GM19438 (cell line): ENCODE measurements at regions not wholly inside any gene's neighbourhood (a gene's known extent, or its start where the extent isn't known, plus 50 kb on each side); places are given as distances from the start of the nearest gene placed in this dataset.
"Not testable (repeated sequence)": the region's sequence is repeated elsewhere in the genome, so short reads cannot be mapped to it uniquely, and the experiment has no call there.

ENCODE experiments used
- ATAC-seq: cut with Tn5 transposase; IDR thresholded peaks from one replicate; pipeline ENCODE4 v1.9.1; 2021; ENCODE audit warnings: low read depth; ENCODE audit not compliant: unreplicated experiment

DNA sequence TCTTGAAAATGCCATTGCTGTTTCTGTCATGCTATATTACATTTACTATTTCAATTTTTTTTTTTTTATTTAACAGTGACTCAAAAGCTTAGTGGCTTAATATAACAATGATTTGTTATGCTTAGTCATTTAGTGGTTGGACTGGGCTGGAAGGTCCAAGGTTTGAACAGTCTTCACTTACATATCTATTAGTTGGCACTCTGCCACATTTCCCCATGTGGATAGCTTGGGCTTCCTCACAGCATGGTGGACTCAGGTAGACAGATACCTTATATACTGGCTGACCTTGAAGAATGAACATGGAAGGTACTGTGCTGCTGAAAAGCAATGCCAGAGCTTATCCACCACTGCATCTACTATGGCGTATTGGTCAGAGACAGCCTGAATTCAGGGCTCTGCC lies 909.5 kb upstream of the SOX11 start:
- ATAC-seq: no peak

DNA sequence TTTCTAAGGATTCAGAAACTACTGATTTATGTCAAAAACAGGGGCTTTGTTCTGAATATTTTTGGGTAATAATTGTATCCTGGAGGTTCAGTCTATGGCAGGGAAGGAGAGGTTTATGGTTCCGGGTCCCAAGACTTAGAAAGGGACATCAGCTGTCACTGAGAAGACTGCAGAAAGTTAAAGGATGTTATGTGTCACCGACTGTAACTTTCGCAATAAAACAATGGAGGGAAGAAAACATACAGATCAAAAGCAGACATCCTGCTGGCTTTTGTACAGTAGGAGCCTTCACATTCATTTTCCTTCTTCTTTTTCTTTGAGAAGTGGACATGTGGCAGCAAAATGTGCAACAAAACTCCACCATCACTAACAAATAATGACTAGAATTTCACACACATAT lies 900.7 kb upstream of the SOX11 start:
- no peak for ATAC-seq

DNA sequence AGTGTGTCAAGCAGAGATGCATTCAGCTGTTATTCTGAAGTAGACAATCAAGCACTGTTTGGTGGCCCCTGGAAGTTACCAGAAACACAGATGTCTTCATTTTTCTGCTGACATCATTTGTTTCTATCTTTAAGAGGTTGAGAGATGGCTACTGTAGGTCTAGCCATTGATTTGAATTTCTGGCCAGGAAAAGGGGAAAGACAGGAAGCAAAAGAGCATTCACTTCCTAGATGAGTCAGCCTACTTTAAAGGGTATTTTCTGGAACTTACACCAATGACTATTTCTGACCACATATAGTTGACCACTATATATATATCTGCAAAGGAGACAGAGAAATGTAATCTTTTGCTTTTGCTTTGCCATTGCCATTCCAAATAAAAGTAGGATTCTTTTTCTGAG lies 900.1 kb upstream of the SOX11 start:
- ATAC-seq: no peak

DNA sequence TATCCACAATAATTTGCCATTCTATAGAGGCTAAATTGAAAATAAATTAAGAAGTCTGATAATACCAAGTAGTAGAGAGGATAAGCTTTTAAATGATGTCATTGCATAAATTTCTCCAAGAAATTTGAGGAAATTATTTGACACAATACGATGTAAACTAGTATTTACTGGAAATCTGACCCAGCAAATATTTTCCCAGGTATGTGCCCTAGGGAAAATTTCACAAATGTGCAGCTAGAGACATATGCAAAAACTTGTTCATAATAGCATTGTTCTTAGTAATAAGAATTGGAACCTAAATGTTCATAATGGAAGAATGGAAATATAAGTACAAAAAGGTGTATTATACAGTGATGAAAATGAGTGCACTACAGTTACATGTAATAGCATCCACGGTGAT lies 888.8 kb upstream of the SOX11 start:
- no peak for ATAC-seq

DNA sequence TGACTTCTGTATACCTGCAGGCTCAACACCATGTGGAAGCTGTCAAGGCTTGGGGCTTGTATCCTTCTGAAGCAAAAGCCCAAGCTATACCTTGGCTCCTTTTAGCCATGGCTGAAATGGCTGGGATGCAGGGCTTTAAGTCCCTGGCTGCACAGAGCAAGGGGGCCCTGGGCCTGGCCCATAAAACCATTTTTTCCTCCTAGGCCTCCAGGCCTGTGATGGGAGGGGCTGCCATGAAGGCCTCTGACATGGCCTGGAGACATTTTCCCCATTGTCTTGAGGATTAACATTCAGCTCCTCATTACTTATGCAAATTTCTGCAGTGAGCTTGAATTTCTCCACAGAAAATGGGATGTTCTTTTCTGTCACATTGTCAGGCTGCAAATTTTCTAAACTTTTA lies 878.0 kb upstream of the SOX11 start:
- ATAC-seq: not testable (repeated sequence)

DNA sequence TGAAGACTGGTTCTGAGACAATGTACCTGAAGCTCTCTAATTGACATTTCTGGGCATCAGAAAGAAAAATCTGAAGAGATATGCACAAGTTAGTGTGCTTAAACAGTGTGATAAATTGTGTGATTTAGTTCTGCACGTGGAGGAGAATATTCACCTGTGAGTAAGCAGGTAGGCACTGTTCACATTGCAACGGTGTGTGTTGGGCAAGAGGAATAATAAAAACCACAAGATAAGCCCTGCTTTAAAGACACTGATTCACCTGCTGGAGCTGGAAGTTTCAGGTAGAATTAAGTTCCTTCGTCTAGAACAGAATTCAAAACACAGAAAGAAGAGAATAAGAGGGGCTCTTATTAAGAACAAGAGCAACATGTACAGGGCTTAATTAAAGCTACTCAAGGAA lies 864.3 kb upstream of the SOX11 start:
- no peak for ATAC-seq

DNA sequence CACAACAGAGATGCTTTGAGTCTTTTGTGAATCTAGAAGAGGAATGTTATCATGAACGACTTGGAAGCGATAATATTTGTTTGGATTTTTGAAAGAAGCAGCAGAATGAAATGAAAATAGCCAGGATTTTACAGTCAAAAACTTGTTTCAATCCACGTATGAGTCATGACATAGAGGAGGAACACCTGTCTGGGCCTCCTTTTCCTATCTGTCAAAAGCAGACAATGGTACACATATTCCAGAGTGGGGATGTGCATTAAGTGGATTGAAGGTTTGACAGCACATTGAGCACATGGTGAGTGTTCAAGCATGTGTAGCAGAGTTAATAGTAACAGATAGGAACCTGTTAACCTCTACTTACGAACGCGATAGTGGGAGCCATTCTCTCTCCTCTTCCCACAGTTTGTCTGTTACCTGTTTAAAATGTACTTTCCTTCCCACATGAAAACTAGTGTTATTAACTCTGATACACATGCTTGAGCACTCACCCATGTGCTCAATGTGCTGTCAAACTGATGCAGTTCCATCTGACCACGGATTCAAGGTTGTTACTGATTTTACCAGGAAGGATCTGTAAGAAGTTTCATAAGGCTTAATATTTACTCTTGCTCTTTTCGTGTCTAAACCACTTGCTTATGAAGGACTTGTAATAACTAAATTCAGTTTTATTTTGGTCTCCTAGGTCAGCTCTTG lies 863.4 kb upstream of the SOX11 start:
- no peak for ATAC-seq

DNA sequence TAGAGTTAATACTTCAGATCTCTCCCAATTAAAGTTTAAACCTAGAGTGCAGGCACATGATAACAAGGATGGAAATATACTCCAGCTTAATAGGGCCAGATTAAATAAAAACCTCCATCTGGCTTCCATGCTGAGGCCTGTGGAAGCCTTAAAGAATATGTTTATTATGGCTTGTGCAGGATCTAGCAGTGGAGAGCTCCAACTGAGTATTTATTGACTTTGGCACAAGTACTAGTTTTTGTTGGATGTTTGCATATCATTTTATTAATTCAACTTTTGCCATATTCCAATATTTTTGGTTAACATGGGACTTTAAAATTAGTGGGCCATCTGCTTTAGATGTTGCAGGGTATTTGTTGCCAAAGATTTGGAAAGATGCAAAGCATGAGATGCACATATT lies 860.4 kb upstream of the SOX11 start:
- ATAC-seq: no peak

DNA sequence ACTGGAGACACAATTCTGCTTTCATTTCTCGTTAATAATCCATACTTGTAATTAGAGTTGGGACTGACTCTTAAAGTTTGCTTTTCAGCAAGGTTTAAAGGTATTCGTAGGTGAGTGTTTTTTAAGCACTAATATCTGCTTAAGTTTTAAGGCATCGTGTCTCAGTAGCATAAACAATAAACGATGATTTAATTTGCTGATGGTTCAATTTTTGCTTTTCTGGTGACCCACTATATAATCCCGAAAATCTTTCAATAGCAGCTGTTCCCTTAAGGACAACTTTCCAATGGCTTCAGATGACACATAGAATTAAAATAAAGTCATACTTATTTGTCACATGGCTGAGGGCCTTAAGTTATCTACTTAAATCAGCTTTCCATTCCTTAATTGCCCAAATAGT lies 859.5 kb upstream of the SOX11 start:
- ATAC-seq: no peak

DNA sequence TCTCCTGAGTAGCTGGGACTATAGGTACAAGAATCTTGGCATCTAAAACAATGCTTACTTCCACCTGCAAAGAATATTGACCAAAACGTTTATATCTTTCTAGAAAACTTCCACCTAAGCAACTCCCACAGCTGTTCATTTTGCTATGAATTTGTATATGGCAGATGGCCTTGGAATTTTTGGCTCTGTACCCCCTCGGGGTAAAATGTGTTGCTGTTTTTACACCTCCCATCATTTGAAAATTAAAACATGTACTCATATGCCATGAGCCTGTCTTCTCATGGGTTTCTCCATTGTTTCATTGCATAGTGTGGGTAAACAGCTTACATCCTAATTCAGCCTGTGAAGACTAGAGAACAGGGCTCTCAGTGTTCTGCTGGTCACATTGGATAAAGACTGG lies 853.6 kb upstream of the SOX11 start:
- no peak for ATAC-seq

DNA sequence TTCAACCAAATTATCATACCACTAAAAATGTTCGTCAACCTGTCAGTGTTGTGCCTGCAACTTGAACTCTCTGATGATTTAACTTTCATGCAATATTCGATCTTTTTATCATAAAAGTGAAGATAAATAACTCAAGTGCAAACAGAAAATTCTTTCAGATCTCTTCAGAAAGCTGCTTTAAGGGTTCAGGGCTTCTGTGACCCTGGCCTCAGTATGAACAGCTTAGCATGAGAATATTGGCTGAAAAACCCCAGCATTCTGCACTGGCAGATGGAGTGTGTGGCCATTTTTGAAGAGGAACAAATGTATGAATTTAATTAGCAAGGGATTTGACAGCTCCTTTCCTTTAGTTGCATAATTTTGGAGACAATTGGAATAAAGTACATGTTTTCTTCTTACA lies 851.4 kb upstream of the SOX11 start:
- ATAC-seq: no peak

DNA sequence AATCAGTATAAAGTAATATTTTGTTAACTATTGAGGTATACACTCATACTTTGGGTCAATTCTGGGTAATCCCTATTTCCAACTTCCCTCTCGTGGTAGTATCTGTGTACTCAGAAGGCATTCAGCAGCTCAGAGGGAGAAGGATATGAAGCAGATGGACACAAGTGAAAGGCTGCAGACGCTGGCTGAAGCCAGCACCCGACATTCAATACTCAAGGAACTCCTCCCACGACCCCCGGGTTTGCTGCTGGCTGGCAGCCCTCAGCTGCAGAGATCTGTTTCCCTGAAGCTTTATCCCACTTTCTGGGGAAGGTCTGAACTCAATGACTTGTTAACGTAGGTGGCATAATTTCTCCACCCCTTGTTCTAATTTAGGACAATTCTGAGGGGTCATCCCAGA lies 847.3 kb upstream of the SOX11 start:
- ATAC-seq: no peak

DNA sequence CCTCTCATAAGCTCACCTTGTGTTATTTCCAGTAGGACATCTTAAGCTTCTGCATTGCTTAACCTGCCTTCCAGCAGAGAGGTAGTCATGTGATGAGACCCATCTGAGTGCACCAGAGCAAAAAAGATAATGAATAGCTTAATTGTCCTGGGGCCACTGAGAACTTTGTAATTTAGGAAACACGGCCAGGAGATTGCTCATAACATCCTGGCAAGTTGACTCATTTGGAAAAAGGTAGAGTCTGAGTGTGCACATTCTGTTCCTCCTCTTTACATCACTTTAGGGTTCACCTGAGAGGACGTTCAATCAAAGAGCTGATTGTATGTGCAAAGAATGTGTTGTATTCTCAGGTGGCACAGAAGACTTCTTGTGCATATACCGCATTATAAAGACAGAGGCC lies 830.2 kb upstream of the SOX11 start:
- no peak for ATAC-seq

DNA sequence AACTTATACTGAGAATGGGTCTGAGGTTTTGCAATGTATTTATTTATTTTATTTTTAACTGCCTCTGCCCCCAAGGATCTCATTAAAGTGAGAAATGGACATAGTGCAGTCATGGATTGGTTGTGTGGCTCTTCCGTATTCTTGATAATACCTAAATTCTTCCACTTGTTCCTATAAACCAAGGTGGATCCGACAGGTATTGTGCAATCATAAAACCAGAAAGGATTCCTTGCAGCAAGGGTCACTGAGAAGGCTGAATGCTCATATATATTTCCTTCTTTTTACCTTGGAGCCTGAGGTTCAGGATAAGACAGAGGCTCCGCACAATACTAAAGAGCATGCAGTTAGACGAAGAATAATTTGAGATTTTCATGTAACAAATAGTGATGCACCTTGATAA lies 826.0 kb upstream of the SOX11 start:
- no peak for ATAC-seq

DNA sequence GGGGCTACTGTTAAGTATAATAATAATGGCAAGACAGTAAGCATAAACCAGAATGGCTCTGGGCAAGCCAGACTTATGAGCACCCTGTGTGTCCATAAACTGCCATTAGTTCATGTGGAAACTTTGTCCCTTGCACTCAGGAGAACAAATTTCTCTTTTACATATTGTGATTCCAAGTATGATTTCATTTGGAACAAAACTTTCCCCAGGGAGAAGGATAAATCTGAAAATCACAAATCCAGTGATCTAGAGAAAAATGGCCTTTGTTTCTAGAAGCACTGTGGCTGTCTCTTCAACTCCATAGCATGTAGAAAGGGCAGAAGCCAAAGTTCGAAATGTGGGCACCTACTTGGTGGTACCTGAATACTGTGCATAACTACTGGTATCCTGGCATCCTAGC lies 823.7 kb upstream of the SOX11 start:
- no peak for ATAC-seq

DNA sequence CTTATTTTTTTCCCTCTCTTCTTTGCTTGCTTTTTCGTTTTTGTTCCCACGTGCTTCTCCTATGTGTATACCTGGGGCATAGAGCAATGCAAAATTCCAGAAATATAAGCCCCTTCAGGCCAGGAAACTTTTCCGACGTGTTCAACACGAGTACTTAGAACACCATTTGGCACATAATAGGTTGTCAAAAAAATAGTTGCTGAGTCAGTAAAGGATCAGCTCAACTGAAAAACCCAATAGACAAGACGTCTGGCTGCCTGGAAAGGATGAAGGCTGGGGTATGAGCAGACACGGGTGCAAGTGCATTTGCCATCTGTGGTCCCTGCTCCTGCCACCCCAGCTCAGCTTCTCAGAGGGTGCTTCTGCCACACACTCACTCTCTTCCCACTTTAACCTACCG lies 823.0 kb upstream of the SOX11 start:
- no peak for ATAC-seq

DNA sequence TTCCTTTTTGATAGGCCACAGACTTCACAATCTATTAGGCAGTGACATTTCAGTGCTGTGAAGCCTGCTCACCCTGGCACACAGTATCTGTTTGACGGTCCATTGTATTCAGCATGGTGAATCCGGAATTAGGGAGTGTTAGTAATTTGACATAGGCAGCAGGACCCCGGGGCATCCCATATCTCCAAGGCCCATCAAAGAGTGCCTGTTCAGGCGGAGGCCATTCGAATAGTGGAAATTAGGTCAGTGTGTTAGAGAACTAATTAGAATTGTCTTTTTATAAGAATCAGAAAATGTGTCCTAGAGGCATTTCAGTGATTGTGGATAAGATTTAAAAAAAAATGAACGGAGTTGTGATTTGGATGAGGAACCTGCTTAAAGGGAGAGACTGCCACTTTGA lies 818.8 kb upstream of the SOX11 start:
- ATAC-seq: no peak

DNA sequence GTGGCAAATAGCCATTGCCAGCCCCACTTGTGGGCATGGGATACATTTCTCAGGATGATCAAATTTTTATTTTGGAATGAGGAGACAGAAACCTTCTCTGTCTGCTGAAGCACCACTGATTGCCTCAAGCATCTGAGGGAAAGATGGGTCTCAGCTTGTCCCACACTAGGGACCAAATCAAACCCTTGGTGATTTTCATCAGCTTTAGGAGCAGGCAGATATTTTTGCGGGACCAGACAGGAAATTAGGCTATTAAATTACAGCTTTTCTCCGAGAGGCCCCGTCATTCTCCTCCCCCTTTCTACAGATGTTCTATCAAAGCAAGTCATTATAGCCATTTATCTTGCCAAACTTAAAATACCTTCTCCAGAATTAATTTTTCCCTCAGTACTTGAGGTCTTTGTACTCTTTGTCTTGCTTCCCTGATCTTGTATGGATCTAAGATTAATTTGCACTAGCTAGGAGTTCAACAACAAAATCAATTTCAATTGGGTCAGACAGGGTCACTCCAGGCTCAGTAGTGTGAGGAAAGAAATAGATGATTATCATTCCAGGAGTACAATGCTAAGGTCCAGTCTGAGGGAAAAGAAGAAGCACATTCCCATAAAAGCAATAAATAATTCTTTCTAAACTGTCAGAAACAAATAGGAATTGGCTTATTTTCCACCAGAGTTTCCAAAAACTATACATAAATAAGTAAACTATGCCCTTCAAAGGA lies 818.1 kb upstream of the SOX11 start:
- ATAC-seq: no peak

DNA sequence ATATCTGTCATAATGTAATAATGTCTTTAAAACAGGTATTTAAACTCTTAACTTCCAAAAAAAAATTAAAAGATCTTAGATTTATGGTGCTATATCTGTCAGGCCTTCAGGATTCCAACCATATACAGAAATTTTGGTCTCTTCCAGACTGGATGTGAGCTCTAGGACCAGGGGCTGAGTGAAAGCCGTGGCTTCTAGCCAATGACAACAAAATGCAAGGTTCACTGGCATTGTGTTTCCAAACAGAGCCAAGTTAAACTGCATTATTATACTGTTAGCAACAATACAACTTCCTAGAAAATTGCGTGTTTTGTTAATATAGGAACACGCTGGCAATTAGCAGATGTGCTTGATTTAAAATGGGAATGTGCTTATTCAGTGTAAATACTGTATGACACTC lies 809.8 kb upstream of the SOX11 start:
- ATAC-seq: no peak

DNA sequence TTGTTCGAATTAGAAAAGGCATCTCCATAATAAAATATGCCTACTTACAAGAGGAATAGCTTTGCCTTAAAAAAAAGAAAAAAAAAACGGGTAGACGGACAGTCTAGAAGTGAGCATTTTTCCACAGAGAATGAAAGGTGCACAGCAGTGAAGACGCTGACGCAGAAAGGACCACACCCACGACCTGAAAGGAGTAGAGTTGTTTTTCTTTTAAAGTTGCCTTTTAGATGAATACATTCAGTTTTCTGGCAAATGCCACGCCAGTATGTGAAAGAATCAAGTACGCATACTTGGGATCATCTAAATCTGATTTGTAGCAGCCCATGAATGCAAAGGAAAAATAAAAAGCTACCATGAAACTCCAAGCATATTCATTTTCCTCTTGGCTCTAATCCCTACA lies 809.2 kb upstream of the SOX11 start:
- ATAC-seq: no peak

DNA sequence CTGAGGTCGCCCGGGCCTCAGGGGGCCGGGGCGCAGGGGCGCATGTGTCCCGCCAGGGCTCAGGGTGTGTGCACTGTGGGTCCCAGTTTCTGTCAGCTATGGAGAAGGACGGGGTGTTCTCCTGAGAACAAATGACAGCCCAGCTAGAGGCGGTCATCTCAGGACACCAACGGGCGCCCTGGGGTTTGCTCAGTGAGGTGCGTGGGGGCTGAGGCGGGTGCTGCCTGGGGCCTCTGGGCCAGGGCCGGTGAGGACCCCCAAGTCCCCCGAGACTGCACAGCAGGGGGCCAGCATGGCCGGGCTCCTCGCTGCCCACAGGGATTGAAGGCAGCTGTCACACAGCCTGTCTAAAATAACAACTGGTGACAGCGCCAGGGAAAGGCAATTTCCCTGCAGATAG lies 808.8 kb upstream of the SOX11 start:
- no peak for ATAC-seq

DNA sequence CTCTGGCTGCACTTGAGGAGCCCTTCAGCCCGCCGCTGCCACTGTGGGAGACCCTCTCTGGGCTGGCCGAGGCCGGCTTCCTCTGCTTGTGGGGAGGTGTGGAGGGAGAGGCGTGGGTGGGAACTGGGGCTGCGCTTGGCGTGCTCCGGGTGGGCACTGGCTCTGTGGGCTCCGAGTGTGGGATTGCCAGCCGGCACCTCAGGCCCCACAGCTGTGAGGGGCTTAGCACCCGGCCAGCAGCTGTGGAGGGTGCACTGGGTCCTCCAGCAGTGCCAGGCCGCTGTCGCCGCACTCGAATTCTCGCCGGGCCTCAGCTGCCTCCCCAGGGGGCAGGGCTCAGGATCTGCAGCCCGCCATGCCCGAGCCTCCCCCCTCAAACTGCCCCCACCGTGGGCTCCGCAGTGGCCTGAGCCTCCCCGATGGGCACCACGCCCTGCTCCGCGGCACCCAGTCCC lies 808.0 kb upstream of the SOX11 start:
- no peak for ATAC-seq

DNA sequence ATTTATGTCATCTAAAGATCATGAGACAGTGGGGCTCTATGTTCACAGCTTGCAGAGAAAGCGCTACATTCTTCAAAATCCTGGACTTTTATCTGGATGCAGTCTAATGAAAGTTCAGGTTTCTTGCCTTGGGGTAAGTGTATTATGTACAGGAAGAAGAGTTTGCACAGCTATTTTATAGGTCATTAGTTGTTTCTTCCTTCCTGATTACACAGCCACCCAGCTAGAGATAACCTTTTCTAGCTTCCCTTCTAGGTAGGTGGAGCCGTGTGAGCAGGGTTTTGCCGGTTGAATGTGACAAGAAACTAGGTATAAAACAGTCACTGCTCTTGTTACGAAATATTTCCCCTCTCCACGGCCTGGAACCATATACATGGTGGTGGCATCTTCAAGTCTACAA lies 800.8 kb upstream of the SOX11 start:
- no peak for ATAC-seq
